Sigmoid colon (tissue), 4 donors: ENCODE measurements at regions not wholly inside any gene's neighbourhood (a gene's known extent, or its start where the extent isn't known, plus 50 kb on each side); places are given as distances from the start of the nearest gene placed in this dataset.

Source experiments
- EP300 ChIP-seq, 4 donors: sonication (generic); formaldehyde crosslinking; IDR thresholded peaks; one replicate each; pipeline ENCODE4 v1.6.1; 2017; ENCODE audit warnings: antibody characterized with exemption in 4 of 4
- POLR2A ChIP-seq, 2 donors: fragments of 450-650 bp; IDR thresholded peaks; one replicate each; pipeline ENCODE4 v1.6.1; 2016; ENCODE audit warnings: antibody characterized with exemption in 2 of 2, mild to moderate bottlenecking in 2 of 2, moderate library complexity in 2 of 2
- POLR2AphosphoS5 ChIP-seq, 4 donors: sonication (generic); formaldehyde crosslinking; IDR thresholded peaks; one replicate each; pipeline ENCODE4 v1.6.1; 2017; ENCODE audit warnings: antibody characterized with exemption in 4 of 4
- TF ChIP-seq, protein P1 (sequence below), 4 experiments: fragments of 450-650 bp in 3 of 4; fragments of 200-600 bp in 1 of 4; IDR thresholded peaks; one replicate each; pipeline ENCODE4 v1.5.1; 2016 to 2019; ENCODE audit warnings: antibody characterized with exemption in 4 of 4, mild to moderate bottlenecking in 3 of 4, moderate library complexity in 2 of 4

DNA sequence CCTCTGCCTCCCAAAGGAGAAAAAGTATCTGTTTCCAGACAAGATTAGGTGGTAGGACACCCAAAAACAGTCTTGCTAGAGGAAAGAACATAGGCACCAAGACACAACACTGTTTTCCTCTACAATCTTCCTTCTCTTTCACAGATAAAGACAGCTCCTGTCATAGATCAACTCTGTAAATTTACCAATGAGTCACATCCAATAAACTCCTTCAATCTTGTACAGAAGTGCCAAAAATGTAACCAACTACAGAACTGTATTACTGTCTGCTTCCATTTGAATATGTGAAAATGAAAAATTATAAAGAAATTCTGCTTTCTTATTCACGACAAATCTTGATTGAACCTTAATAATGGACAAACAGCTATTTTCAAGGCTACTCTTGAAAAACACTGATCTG lies 286.9 kb downstream of the PLK2 start:
- TF ChIP-seq, protein P1, sequence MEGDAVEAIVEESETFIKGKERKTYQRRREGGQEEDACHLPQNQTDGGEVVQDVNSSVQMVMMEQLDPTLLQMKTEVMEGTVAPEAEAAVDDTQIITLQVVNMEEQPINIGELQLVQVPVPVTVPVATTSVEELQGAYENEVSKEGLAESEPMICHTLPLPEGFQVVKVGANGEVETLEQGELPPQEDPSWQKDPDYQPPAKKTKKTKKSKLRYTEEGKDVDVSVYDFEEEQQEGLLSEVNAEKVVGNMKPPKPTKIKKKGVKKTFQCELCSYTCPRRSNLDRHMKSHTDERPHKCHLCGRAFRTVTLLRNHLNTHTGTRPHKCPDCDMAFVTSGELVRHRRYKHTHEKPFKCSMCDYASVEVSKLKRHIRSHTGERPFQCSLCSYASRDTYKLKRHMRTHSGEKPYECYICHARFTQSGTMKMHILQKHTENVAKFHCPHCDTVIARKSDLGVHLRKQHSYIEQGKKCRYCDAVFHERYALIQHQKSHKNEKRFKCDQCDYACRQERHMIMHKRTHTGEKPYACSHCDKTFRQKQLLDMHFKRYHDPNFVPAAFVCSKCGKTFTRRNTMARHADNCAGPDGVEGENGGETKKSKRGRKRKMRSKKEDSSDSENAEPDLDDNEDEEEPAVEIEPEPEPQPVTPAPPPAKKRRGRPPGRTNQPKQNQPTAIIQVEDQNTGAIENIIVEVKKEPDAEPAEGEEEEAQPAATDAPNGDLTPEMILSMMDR (IDR thresholded peaks at IDR 0.05), result no peak
- TF ChIP-seq POLR2AphosphoS5 (IDR thresholded peaks at IDR 0.05) (no peak), EP300 (IDR thresholded peaks at IDR 0.05) (no peak), POLR2A (IDR thresholded peaks at IDR 0.05) (no peak)
